ENCODE measurements at regions not wholly inside any gene's neighbourhood (a gene's known extent, or its start where the extent isn't known, plus 50 kb on each side); places are given as distances from the start of the nearest gene placed in this dataset.
"Not testable (repeated sequence)": the region's sequence is repeated elsewhere in the genome, so short reads cannot be mapped to it uniquely, and the experiment has no call there.

- DNase-seq (ENCODE audit: low spot score) = no peak
Measured at GRCh38 chr19:32023564-32023832, 321.9 kb upstream of the ZNF507 start.

GRCh38 chr19:32029235-32029634 lies 316.2 kb upstream of the ZNF507 start:
- DNase-seq (ENCODE audit: low spot score) = no peak

GRCh38 chr19:32032561-32032960 lies 312.8 kb upstream of the ZNF507 start:
- DNase-seq (ENCODE audit: low spot score) = no peak

- DNase-seq (ENCODE audit: low spot score) = no peak
Measured at GRCh38 chr19:32035626-32036025, 309.8 kb upstream of the ZNF507 start.

- DNase-seq (ENCODE audit: low spot score) = no peak
Measured at GRCh38 chr19:32038021-32038920, 307.1 kb upstream of the ZNF507 start.

- no peak for DNase-seq (ENCODE audit: low spot score)
Measured at GRCh38 chr19:32038961-32039360, 306.4 kb upstream of the ZNF507 start.

- DNase-seq (ENCODE audit: low spot score) = no peak
Measured at GRCh38 chr19:32039440-32039839, 306.0 kb upstream of the ZNF507 start.

GRCh38 chr19:32040236-32040635 lies 305.2 kb upstream of the ZNF507 start:
- DNase-seq (ENCODE audit: low spot score) = no peak

- DNase-seq (ENCODE audit: low spot score) = peak; percentile 66
Measured at GRCh38 chr19:32041681-32042292, 303.6 kb upstream of the ZNF507 start.

GRCh38 chr19:32047788-32048187 lies 297.6 kb upstream of the ZNF507 start:
- DNase-seq (ENCODE audit: low spot score) = no peak

GRCh38 chr19:32053376-32053775 lies 292.0 kb upstream of the ZNF507 start:
- DNase-seq (ENCODE audit: low spot score) = no peak

- no peak for DNase-seq (ENCODE audit: low spot score)
Measured at GRCh38 chr19:32053861-32054260, 291.5 kb upstream of the ZNF507 start.

- DNase-seq (ENCODE audit: low spot score) = no peak
Measured at GRCh38 chr19:32058131-32058530, 287.3 kb upstream of the ZNF507 start.

- no peak for DNase-seq (ENCODE audit: low spot score)
Measured at GRCh38 chr19:32061315-32061714, 284.1 kb upstream of the ZNF507 start.

GRCh38 chr19:32063601-32064000 lies 281.8 kb upstream of the ZNF507 start:
- DNase-seq (ENCODE audit: low spot score) = no peak

GRCh38 chr19:32066056-32066455 lies 279.4 kb upstream of the ZNF507 start:
- no peak for DNase-seq (ENCODE audit: low spot score)

GRCh38 chr19:32067685-32068084 lies 277.7 kb upstream of the ZNF507 start:
- no peak for DNase-seq (ENCODE audit: low spot score)

- no peak for DNase-seq (ENCODE audit: low spot score)
Measured at GRCh38 chr19:32068793-32069192, 276.6 kb upstream of the ZNF507 start.

- DNase-seq (ENCODE audit: low spot score) = no peak
Measured at GRCh38 chr19:32070101-32070500, 275.3 kb upstream of the ZNF507 start.

- DNase-seq (ENCODE audit: low spot score) = no peak
Measured at GRCh38 chr19:32082028-32082427, 263.4 kb upstream of the ZNF507 start.

GRCh38 chr19:32084756-32085363 lies 260.6 kb upstream of the ZNF507 start:
- not testable (repeated sequence) for DNase-seq (ENCODE audit: low spot score)

- DNase-seq (ENCODE audit: low spot score) = no peak
Measured at GRCh38 chr19:32091241-32091640, 254.2 kb upstream of the ZNF507 start.

GRCh38 chr19:32097011-32097410 lies 248.4 kb upstream of the ZNF507 start:
- DNase-seq (ENCODE audit: low spot score) = no peak
